ENCODE measurements at regions not wholly inside any gene's neighbourhood (a gene's known extent, or its start where the extent isn't known, plus 50 kb on each side); places are given as distances from the start of the nearest gene placed in this dataset.
A peak's percentile ranks its signal among the peaks of the same experiment; 100 is the strongest.

- TF ChIP-seq EGR1 (IDR thresholded peaks at IDR 0.05; ENCODE audit: low read depth in 2 of 2), result no peak
These were observed 182.7 kb upstream of the FGF16 start (continued) for GRCh38 chrX:77264490-77264889.

- no peak for DNase-seq (ENCODE audit: low spot score)
- H3K27me3 ChIP-seq (ENCODE audit: control insufficient read depth in 4 of 4, insufficient read depth in 4 of 4, low read length in 3 of 4), result no peaks in the 10 kb centered on the region
- no peaks in the 10 kb centered on the region for H3K36me3 ChIP-seq (ENCODE audit: control insufficient read depth in 4 of 4, insufficient read depth in 3 of 4, low read depth in 1 of 4, low read length in 3 of 4)
- no peak overlapping the region for H3K4me3 ChIP-seq (ENCODE audit: low read depth in 1 of 3, low read length in 3 of 3)
- WGBS, result 90% methylated on average over 1 of the region's 1 CpG
- H3K4me1 ChIP-seq (ENCODE audit: control insufficient read depth in 4 of 4, insufficient read depth in 4 of 4, low read length in 3 of 4), result no peaks in the 10 kb centered on the region
- no peak overlapping the region for H3K27ac ChIP-seq (ENCODE audit: low read depth in 1 of 2, low read length in 2 of 2)
- H3K9me3 ChIP-seq (ENCODE audit: control insufficient read depth in 4 of 4, low read length in 3 of 4), result no peaks in the 10 kb centered on the region
- TF ChIP-seq RXRA (IDR thresholded peaks at IDR 0.05) (no peak), ZBTB33 (IDR thresholded peaks at IDR 0.05) (no peak), HNF4A (conservative IDR thresholded peaks at IDR 0.05) (no peak), GABPA (IDR thresholded peaks at IDR 0.05 in 1 of 2, conservative IDR thresholded peaks at IDR 0.05 in 1 of 2) (no peak), REST (IDR thresholded peaks at IDR 0.05) (no peak)
- H3K9ac ChIP-seq (ENCODE audit: low read depth in 1 of 2, low read length in 2 of 2), result no peak overlapping the region
These were observed 171.8 kb upstream of the FGF16 start for GRCh38 chrX:77275392-77275791.

GRCh38 chrX:77276742-77277141, 170.4 kb upstream of the FGF16 start:
- Histone ChIP-seq H3K4me3 (ENCODE audit: low read depth in 1 of 3, low read length in 3 of 3) (no peak overlapping the region), H3K9ac (ENCODE audit: low read depth in 1 of 2, low read length in 2 of 2) (no peak overlapping the region), H3K27ac (ENCODE audit: low read depth in 1 of 2, low read length in 2 of 2) (no peak overlapping the region), H3K9me3 (ENCODE audit: control insufficient read depth in 4 of 4, low read length in 3 of 4) (peaks cover 0 to 8% (median 2%) of the 10 kb centered on the region in 4 donors), H3K4me1 (ENCODE audit: control insufficient read depth in 4 of 4, insufficient read depth in 4 of 4, low read length in 3 of 4) (no peaks in the 10 kb centered on the region), H3K27me3 (ENCODE audit: control insufficient read depth in 4 of 4, insufficient read depth in 4 of 4, low read length in 3 of 4) (no peaks in the 10 kb centered on the region), H3K36me3 (ENCODE audit: control insufficient read depth in 4 of 4, insufficient read depth in 3 of 4, low read depth in 1 of 4, low read length in 3 of 4) (no peaks in the 10 kb centered on the region)
- TF ChIP-seq FOXA1 (IDR thresholded peaks at IDR 0.05) (no peak), RAD21 (IDR thresholded peaks at IDR 0.05) (peak; percentile 13 to 35)
- WGBS, result 8% methylated on average over 1 of the region's 1 CpG
- no peak for DNase-seq (ENCODE audit: low spot score)

GRCh38 chrX:77277911-77278310, 169.3 kb upstream of the FGF16 start:
- Histone ChIP-seq H3K9me3 (ENCODE audit: control insufficient read depth in 4 of 4, low read length in 3 of 4) (peaks cover 0 to 10% (median 2%) of the 10 kb centered on the region in 4 donors), H3K9ac (ENCODE audit: low read depth in 1 of 2, low read length in 2 of 2) (no peak overlapping the region), H3K27me3 (ENCODE audit: control insufficient read depth in 4 of 4, insufficient read depth in 4 of 4, low read length in 3 of 4) (peaks cover 0 to 1% (median 0%) of the 10 kb centered on the region in 4 donors), H3K36me3 (ENCODE audit: control insufficient read depth in 4 of 4, insufficient read depth in 3 of 4, low read depth in 1 of 4, low read length in 3 of 4) (no peaks in the 10 kb centered on the region), H3K27ac (ENCODE audit: low read depth in 1 of 2, low read length in 2 of 2) (no peak overlapping the region), H3K4me1 (ENCODE audit: control insufficient read depth in 4 of 4, insufficient read depth in 4 of 4, low read length in 3 of 4) (no peaks in the 10 kb centered on the region), H3K4me3 (ENCODE audit: low read depth in 1 of 3, low read length in 3 of 3) (no peak overlapping the region)
- 45% methylated on average over 2 of the region's 2 CpGs for WGBS
- no peak for DNase-seq (ENCODE audit: low spot score)
- TF ChIP-seq HNF4G (IDR thresholded peaks at IDR 0.05) (no peak), GABPA (IDR thresholded peaks at IDR 0.05 in 1 of 2, conservative IDR thresholded peaks at IDR 0.05 in 1 of 2) (no peak), FOXA1 (IDR thresholded peaks at IDR 0.05) (no peak), RXRA (IDR thresholded peaks at IDR 0.05) (no peak), ATF3 (IDR thresholded peaks at IDR 0.05) (no peak), MAX (IDR thresholded peaks at IDR 0.05) (no peak), EGR1 (IDR thresholded peaks at IDR 0.05; ENCODE audit: low read depth in 2 of 2) (no peak), CTCF (IDR thresholded peaks at IDR 0.05; ENCODE audit: low read depth, low read length, missing input control) (no peak), TAF1 (conservative IDR thresholded peaks at IDR 0.05) (no peak), REST (IDR thresholded peaks at IDR 0.05) (no peak), YY1 (IDR thresholded peaks at IDR 0.05) (no peak)

Data from liver (tissue), 8 donors.